ENCODE measurements at regions not wholly inside any gene's neighbourhood (a gene's known extent, or its start where the extent isn't known, plus 50 kb on each side); places are given as distances from the start of the nearest gene placed in this dataset.

GRCh38 chr2:118667348-118667747 lies 180.1 kb downstream of the EN1 start:
- DNase-seq (ENCODE audit: low spot score in 2 of 2, unreplicated experiment in 2 of 2) = no peak
- Mint-ChIP-seq H3K27me3 (ENCODE audit: low read depth) (no peaks in the 10 kb centered on the region), H3K27ac (no peak overlapping the region), H3K9me3 (peaks cover 2% of the 10 kb centered on the region), H3K4me1 (peaks cover 67% of the 10 kb centered on the region), H3K36me3 (no peaks in the 10 kb centered on the region), H3K4me3 (no peak overlapping the region)
- TF ChIP-seq CTCF (IDR thresholded peaks at IDR 0.05; ENCODE audit: unreplicated experiment) = no peak

GRCh38 chr2:118665784-118666529 lies 181.5 kb downstream of the EN1 start:
- peaks cover 5% of the 10 kb centered on the region for H3K9me3 Mint-ChIP-seq
- peak overlapping the region; percentile 44 for H3K27ac Mint-ChIP-seq
- no peak overlapping the region for H3K4me3 Mint-ChIP-seq
- peaks cover 54% of the 10 kb centered on the region for H3K4me1 Mint-ChIP-seq
- no peaks in the 10 kb centered on the region for H3K27me3 Mint-ChIP-seq (ENCODE audit: low read depth)
- H3K36me3 Mint-ChIP-seq = no peaks in the 10 kb centered on the region
- TF ChIP-seq CTCF (IDR thresholded peaks at IDR 0.05; ENCODE audit: unreplicated experiment) = no peak
- DNase-seq (ENCODE audit: low spot score in 2 of 2, unreplicated experiment in 2 of 2) = no peak

GRCh38 chr2:118661179-118661578 lies 186.3 kb downstream of the EN1 start:
- H3K4me3 Mint-ChIP-seq = no peak overlapping the region
- no peak for DNase-seq (ENCODE audit: low spot score in 2 of 2, unreplicated experiment in 2 of 2)
- no peak overlapping the region for H3K27ac Mint-ChIP-seq
- H3K9me3 Mint-ChIP-seq = peaks cover 23% of the 10 kb centered on the region
- no peaks in the 10 kb centered on the region for H3K27me3 Mint-ChIP-seq (ENCODE audit: low read depth)
- H3K4me1 Mint-ChIP-seq = peaks cover 18% of the 10 kb centered on the region
- TF ChIP-seq CTCF (IDR thresholded peaks at IDR 0.05; ENCODE audit: unreplicated experiment) = no peak
- H3K36me3 Mint-ChIP-seq = no peaks in the 10 kb centered on the region

GRCh38 chr2:118658596-118659198 lies 188.8 kb downstream of the EN1 start:
- no peak overlapping the region for H3K27ac Mint-ChIP-seq
- DNase-seq (ENCODE audit: low spot score in 2 of 2, unreplicated experiment in 2 of 2) = no peak
- H3K9me3 Mint-ChIP-seq = peaks cover 36% of the 10 kb centered on the region
- H3K27me3 Mint-ChIP-seq (ENCODE audit: low read depth) = no peaks in the 10 kb centered on the region
- H3K36me3 Mint-ChIP-seq = no peaks in the 10 kb centered on the region
- no peak for TF ChIP-seq CTCF (IDR thresholded peaks at IDR 0.05; ENCODE audit: unreplicated experiment)
- peaks cover 3% of the 10 kb centered on the region for H3K4me1 Mint-ChIP-seq
- H3K4me3 Mint-ChIP-seq = no peak overlapping the region

GRCh38 chr2:118657466-118657865 lies 190.0 kb downstream of the EN1 start:
- no peak for DNase-seq (ENCODE audit: low spot score in 2 of 2, unreplicated experiment in 2 of 2)
- Mint-ChIP-seq H3K4me1 (peaks cover 3% of the 10 kb centered on the region), H3K27me3 (ENCODE audit: low read depth) (no peaks in the 10 kb centered on the region), H3K36me3 (peaks cover 4% of the 10 kb centered on the region), H3K27ac (no peak overlapping the region), H3K9me3 (peaks cover 43% of the 10 kb centered on the region), H3K4me3 (no peak overlapping the region)
- TF ChIP-seq CTCF (IDR thresholded peaks at IDR 0.05; ENCODE audit: unreplicated experiment) = no peak

Measured in mesothelial cell of epicardium (in vitro differentiated cells).